ENCODE measurements at regions not wholly inside any gene's neighbourhood (a gene's known extent, or its start where the extent isn't known, plus 50 kb on each side); places are given as distances from the start of the nearest gene placed in this dataset.

DNA sequence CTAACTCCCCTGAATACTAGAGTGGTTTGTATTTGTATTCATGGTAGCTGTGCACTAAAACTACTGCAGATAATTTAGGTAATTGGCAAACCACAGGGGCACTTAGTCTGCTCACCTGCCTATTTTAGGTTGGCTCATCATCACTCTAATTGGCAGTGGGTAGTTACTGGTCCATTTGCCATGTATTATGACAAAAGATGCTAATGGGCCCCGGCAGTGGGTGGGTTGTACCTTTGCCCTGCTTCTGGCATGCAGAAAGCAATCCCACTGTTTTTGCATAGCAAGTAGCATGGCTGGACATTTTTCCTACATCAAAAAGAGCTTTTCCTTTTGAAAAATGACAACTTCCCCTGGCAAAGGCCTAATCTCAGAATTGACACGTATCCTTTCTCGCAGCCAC, 741.4 kb upstream of the MAP3K7 start:
- TF ChIP-seq, protein P1, sequence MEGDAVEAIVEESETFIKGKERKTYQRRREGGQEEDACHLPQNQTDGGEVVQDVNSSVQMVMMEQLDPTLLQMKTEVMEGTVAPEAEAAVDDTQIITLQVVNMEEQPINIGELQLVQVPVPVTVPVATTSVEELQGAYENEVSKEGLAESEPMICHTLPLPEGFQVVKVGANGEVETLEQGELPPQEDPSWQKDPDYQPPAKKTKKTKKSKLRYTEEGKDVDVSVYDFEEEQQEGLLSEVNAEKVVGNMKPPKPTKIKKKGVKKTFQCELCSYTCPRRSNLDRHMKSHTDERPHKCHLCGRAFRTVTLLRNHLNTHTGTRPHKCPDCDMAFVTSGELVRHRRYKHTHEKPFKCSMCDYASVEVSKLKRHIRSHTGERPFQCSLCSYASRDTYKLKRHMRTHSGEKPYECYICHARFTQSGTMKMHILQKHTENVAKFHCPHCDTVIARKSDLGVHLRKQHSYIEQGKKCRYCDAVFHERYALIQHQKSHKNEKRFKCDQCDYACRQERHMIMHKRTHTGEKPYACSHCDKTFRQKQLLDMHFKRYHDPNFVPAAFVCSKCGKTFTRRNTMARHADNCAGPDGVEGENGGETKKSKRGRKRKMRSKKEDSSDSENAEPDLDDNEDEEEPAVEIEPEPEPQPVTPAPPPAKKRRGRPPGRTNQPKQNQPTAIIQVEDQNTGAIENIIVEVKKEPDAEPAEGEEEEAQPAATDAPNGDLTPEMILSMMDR (IDR thresholded peaks at IDR 0.05; ENCODE audit: low read depth, low read length, missing control alignments) = no peak
- DNase-seq = no peak
- Histone ChIP-seq H3K27ac (no peak overlapping the region), H3K36me3 (replicated peaks) (no peaks in the 10 kb centered on the region), H3K4me3 (ENCODE audit: low read depth, low read length) (no peak overlapping the region), H3K27me3 (replicated peaks) (no peaks in the 10 kb centered on the region)
- in situ Hi-C loops (cut with HindIII; ENCODE audit: low pct_ligation_motif_present, low sequenced_read_pairs) = no loop called here

DNA sequence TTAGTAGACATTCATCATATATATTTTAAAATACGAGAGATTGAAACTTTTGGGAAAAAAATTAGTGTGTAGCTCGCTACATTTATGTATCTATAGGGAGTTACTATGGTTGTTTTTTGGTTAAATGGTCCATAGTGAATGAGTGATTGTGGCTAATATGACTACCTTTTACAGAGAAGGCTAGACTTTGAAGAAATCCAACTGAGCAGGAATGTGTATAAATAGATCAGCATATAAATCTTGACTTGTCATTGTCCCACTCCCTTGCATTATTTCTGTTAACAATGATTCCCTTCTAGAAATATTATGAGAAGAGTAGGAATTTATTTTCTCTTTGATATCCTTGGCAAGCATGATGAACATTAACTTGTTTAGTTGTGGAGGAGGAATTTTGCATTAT, 737.8 kb upstream of the MAP3K7 start:
- Histone ChIP-seq H3K27ac (no peak overlapping the region), H3K36me3 (replicated peaks) (no peaks in the 10 kb centered on the region), H3K27me3 (replicated peaks) (no peaks in the 10 kb centered on the region), H3K4me3 (ENCODE audit: low read depth, low read length) (no peak overlapping the region)
- in situ Hi-C loops (cut with HindIII; ENCODE audit: low pct_ligation_motif_present, low sequenced_read_pairs) = no loop called here
- no peak for DNase-seq
- TF ChIP-seq, protein P1 (IDR thresholded peaks at IDR 0.05; ENCODE audit: low read depth, low read length, missing control alignments) = no peak

DNA sequence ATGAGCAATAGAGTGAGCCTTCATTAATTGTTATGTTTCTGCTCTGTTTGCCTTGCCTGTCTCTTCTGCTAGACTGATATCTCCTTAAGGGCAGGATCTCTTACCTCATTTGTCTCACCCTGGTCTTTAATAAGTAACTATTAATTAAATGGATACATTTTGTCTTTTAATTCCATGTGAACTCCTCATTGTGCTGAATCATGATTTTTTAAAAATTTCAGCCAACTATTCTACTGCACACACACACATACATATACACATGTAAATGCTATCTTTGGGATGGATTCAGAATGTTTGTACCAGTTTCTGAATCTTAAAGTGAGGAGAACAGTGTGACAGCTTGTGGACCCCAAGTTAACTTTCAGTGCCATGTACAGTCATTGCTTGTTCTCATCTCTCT, 731.1 kb upstream of the MAP3K7 start:
- Histone ChIP-seq H3K27ac (no peak overlapping the region), H3K36me3 (replicated peaks) (no peaks in the 10 kb centered on the region), H3K4me3 (ENCODE audit: low read depth, low read length) (no peak overlapping the region), H3K27me3 (replicated peaks) (no peaks in the 10 kb centered on the region)
- in situ Hi-C loops (cut with HindIII; ENCODE audit: low pct_ligation_motif_present, low sequenced_read_pairs) = no loop called here
- DNase-seq = no peak
- TF ChIP-seq, protein P1 (IDR thresholded peaks at IDR 0.05; ENCODE audit: low read depth, low read length, missing control alignments) = no peak

DNA sequence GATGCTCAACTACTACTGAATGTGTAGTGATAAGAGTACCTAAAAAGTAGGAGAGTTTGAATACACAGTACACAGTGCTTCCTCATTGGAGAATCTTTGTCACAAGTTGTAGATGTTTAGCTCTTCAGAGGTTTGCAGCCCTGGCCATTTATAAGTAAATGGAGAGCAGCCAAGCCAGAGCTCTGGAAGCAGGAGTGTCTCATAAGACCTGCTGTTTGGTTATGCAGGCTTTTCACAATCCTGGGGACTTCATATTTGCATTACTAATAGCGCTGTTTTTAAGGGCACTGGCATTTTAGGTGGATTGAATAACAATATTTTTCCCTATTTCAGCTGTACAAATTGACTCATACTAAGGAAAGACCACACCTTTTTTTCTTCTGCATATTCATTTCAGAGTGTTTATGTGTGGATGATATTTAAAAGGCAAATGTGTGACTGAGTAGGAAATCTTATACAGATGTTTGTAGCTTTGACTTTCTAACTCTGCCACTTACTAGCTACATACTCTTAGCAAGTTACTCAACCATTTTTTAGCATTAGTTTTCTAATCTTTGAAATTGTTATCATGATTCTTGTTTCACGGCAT, 730.5 kb upstream of the MAP3K7 start:
- Histone ChIP-seq H3K27ac (no peak overlapping the region), H3K4me3 (ENCODE audit: low read depth, low read length) (no peak overlapping the region), H3K27me3 (replicated peaks) (no peaks in the 10 kb centered on the region), H3K36me3 (replicated peaks) (no peaks in the 10 kb centered on the region)
- DNase-seq = no peak
- in situ Hi-C loops (cut with HindIII; ENCODE audit: low pct_ligation_motif_present, low sequenced_read_pairs) = no loop called here
- TF ChIP-seq, protein P1 (IDR thresholded peaks at IDR 0.05; ENCODE audit: low read depth, low read length, missing control alignments) = no peak

DNA sequence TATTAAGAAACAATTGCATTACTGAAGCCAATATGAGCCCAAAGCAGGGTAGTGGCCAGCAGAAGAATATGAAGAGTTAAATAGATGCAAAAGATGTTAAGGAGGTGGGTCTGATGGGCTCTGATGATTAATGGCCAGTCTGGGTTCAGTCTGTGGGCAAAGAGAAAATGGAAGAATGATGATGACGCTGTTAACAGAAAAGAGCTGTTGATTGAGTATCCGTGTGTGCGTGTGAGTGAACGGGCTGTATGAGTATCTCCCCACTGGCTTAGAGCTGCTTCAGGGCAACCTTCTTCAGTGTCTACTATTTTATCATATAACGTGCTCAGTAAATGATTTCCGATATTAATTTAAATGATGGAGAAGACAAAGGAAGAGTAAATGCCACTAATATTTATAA, 723.3 kb upstream of the MAP3K7 start:
- Histone ChIP-seq H3K27ac (no peak overlapping the region), H3K4me3 (ENCODE audit: low read depth, low read length) (no peak overlapping the region), H3K36me3 (replicated peaks) (no peaks in the 10 kb centered on the region), H3K27me3 (replicated peaks) (no peaks in the 10 kb centered on the region)
- in situ Hi-C loops (cut with HindIII; ENCODE audit: low pct_ligation_motif_present, low sequenced_read_pairs) = no loop called here
- DNase-seq = no peak
- TF ChIP-seq, protein P1 (IDR thresholded peaks at IDR 0.05; ENCODE audit: low read depth, low read length, missing control alignments) = no peak

DNA sequence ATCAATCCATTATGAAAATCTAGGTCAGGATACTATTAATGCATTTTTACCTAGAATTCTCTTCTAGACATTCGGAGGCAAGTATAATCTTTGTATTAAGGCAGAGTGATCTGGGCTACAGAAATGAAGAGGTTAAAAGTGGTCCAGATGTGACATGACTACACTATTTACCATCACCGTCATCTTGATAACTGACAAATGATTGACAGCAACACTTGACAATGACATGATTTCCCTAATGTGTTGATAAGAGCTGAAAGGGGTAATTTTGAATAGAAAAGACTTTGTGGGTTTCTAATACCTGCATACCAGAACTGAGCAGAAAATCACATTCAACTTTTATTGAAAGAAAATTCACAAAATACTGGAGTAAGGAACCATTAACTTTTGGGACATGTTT, 718.9 kb upstream of the MAP3K7 start:
- in situ Hi-C loops (cut with HindIII; ENCODE audit: low pct_ligation_motif_present, low sequenced_read_pairs) = no loop called here
- H3K27ac ChIP-seq = no peak overlapping the region
- no peaks in the 10 kb centered on the region for H3K36me3 ChIP-seq (replicated peaks)
- H3K27me3 ChIP-seq (replicated peaks) = no peaks in the 10 kb centered on the region
- TF ChIP-seq, protein P1 (IDR thresholded peaks at IDR 0.05; ENCODE audit: low read depth, low read length, missing control alignments) = no peak
- no peak overlapping the region for H3K4me3 ChIP-seq (ENCODE audit: low read depth, low read length)
- DNase-seq = no peak

All from brain microvascular endothelial cell (primary cell).